MCF 10A (cell line): ENCODE measurements at regions not wholly inside any gene's neighbourhood (a gene's known extent, or its start where the extent isn't known, plus 50 kb on each side); places are given as distances from the start of the nearest gene placed in this dataset.

Experiments
- BruUV-seq: library from RNA; stranded (reverse); fragments of 400-500 nt; replicated peaks from 2 replicates; lab custom pipeline; 2021; lab: Mats Ljungman, UMichigan
- CTCF ChIA-PET: fragments of 300-600 bp; sonication (Branson Sonifier 250); formaldehyde crosslinking; extraction: SDS; loops from one replicate; lab custom pipeline; 2021; ENCODE audit warnings: antibody characterized with exemption, inconsistent platforms; lab: Yijun Ruan, JAX
- POLR2A ChIA-PET: fragments of 300-600, 350-650 bp; sonication (Branson Sonifier 250); formaldehyde crosslinking; extraction: SDS; loops from one replicate; lab custom pipeline; 2020; ENCODE audit warnings: antibody characterized with exemption, inconsistent platforms; lab: Yijun Ruan, JAX
- DNase-seq: peaks from one replicate; pipeline ENCODE4 v3.0.0-alpha.2; 2018; ENCODE audit not compliant: unreplicated experiment
- H3K27ac Mint-ChIP-seq: one replicate; pipeline ENCODE4 v1.8.0; 2022; ENCODE audit warnings: mild to moderate bottlenecking, low read depth, mixed read lengths; ENCODE audit not compliant: unreplicated experiment
- H3K27me3 Mint-ChIP-seq: one replicate; pipeline ENCODE4 v1.8.0; 2022; ENCODE audit warnings: mixed read lengths; ENCODE audit not compliant: insufficient read depth, unreplicated experiment
- H3K36me3 Mint-ChIP-seq: one replicate; pipeline ENCODE4 v1.8.0; 2022; ENCODE audit warnings: mild to moderate bottlenecking, moderate library complexity, mixed read lengths; ENCODE audit not compliant: insufficient read depth, unreplicated experiment
- H3K4me1 Mint-ChIP-seq: one replicate; pipeline ENCODE4 v1.8.0; 2022; ENCODE audit warnings: mixed read lengths; ENCODE audit not compliant: insufficient read depth, unreplicated experiment
- H3K4me3 Mint-ChIP-seq: one replicate; pipeline ENCODE4 v1.8.0; 2022; ENCODE audit warnings: mild to moderate bottlenecking, moderate library complexity, mixed read lengths; ENCODE audit not compliant: unreplicated experiment
- H3K9me3 Mint-ChIP-seq: one replicate; pipeline ENCODE4 v1.8.0; 2022; ENCODE audit warnings: mixed read lengths; ENCODE audit not compliant: unreplicated experiment
- CTCF ChIP-seq: fragments of 200-600 bp; IDR thresholded peaks from one replicate; pipeline ENCODE4 v1.8.0; 2022; ENCODE audit warnings: antibody characterized with exemption, mild to moderate bottlenecking; ENCODE audit not compliant: unreplicated experiment
- intact Hi-C: fragments of 100-400 bp; cut with micrococcal nuclease; formaldehyde crosslinking; loops from 2 replicates; pipeline ENCODE4 v1.14.1; 2022

- ChIA-PET CTCF (no interaction called here), POLR2A (no interaction called here)
- no TSS peak for BruUV-seq
- no peak overlapping the region for H3K27ac Mint-ChIP-seq
- no peak overlapping the region for H3K4me3 Mint-ChIP-seq
- TF ChIP-seq CTCF: no peak
- H3K27me3 Mint-ChIP-seq: no peaks in the 10 kb centered on the region
- H3K4me1 Mint-ChIP-seq: peaks cover 6% of the 10 kb centered on the region
- intact Hi-C loops: no loop called here
- H3K36me3 Mint-ChIP-seq: no peaks in the 10 kb centered on the region
- no peaks in the 10 kb centered on the region for H3K9me3 Mint-ChIP-seq
- no peak for DNase-seq
Measured at GRCh38 chr21:17402937-17403336, 109.9 kb upstream of the CXADR start.

- ChIA-PET POLR2A (no interaction called here), CTCF (interaction anchor here (0.5 to 0.8 kb wide), 3 partner anchors 12 to 17 kb away, joined by 3 read pairs; no protein-coding TSS in a partner anchor)
- peaks cover 6% of the 10 kb centered on the region for H3K4me1 Mint-ChIP-seq
- no peak for TF ChIP-seq CTCF
- H3K9me3 Mint-ChIP-seq: no peaks in the 10 kb centered on the region
- H3K27me3 Mint-ChIP-seq: no peaks in the 10 kb centered on the region
- H3K27ac Mint-ChIP-seq: no peak overlapping the region
- H3K36me3 Mint-ChIP-seq: no peaks in the 10 kb centered on the region
- intact Hi-C loops: no loop called here
- H3K4me3 Mint-ChIP-seq: no peak overlapping the region
- BruUV-seq: no TSS peak
- peak; percentile 11 for DNase-seq
Measured at GRCh38 chr21:17406202-17406601, 106.6 kb upstream of the CXADR start.

- H3K4me1 Mint-ChIP-seq: peaks cover 8% of the 10 kb centered on the region
- no peak overlapping the region for H3K27ac Mint-ChIP-seq
- BruUV-seq: no TSS peak
- H3K9me3 Mint-ChIP-seq: peaks cover 7% of the 10 kb centered on the region
- H3K36me3 Mint-ChIP-seq: no peaks in the 10 kb centered on the region
- no peak for DNase-seq
- intact Hi-C loops: no loop called here
- POLR2A ChIA-PET: interaction anchor here (0.9 kb wide), 1 partner anchor 14 kb away, joined by 3 read pairs; no protein-coding TSS in a partner anchor
- H3K4me3 Mint-ChIP-seq: no peak overlapping the region
- CTCF ChIA-PET: interaction anchor here (0.7 to 1.3 kb wide), 2 partner anchors 11 to 22 kb away, joined by 3 read pairs; no protein-coding TSS in a partner anchor
- no peak for TF ChIP-seq CTCF
- no peaks in the 10 kb centered on the region for H3K27me3 Mint-ChIP-seq
Measured at GRCh38 chr21:17414766-17415165, 98.1 kb upstream of the CXADR start.

DNA sequence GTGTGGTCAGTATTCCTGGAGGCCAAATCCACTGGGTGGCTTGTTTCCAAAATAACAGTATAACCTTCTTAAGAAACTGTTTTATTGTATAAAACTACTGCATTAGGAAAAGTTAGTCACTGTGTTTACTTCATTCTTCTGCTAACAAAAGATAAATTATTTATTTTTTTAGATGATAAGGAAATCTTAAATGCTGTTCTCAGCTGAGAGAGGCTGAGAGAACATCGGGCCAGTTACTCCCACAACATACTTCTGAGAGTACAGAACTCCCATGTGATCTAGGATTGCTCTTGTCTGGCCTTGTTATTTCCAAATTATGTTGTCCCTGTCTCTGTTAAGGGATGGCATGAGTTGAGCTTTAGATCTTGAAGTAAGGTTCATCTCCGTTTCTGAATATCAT, 96.7 kb upstream of the CXADR start:
- no peak overlapping the region for H3K4me3 Mint-ChIP-seq
- H3K9me3 Mint-ChIP-seq: peaks cover 7% of the 10 kb centered on the region
- H3K4me1 Mint-ChIP-seq: peaks cover 10% of the 10 kb centered on the region
- TF ChIP-seq CTCF: no peak
- H3K36me3 Mint-ChIP-seq: no peaks in the 10 kb centered on the region
- H3K27me3 Mint-ChIP-seq: no peaks in the 10 kb centered on the region
- BruUV-seq: no TSS peak
- no peak overlapping the region for H3K27ac Mint-ChIP-seq
- intact Hi-C loops: no loop called here
- ChIA-PET POLR2A (interaction anchor here (1.3 kb wide), 1 partner anchor 15 kb away, joined by 3 read pairs; no protein-coding TSS in a partner anchor), CTCF (interaction anchor here (0.7 to 1.2 kb wide), 2 partner anchors 170 to 626 kb away, joined by 3 to 4 read pairs; no protein-coding TSS in a partner anchor)
- no peak for DNase-seq
